ENCODE measurements at regions not wholly inside any gene's neighbourhood (a gene's known extent, or its start where the extent isn't known, plus 50 kb on each side); places are given as distances from the start of the nearest gene placed in this dataset.

DNA sequence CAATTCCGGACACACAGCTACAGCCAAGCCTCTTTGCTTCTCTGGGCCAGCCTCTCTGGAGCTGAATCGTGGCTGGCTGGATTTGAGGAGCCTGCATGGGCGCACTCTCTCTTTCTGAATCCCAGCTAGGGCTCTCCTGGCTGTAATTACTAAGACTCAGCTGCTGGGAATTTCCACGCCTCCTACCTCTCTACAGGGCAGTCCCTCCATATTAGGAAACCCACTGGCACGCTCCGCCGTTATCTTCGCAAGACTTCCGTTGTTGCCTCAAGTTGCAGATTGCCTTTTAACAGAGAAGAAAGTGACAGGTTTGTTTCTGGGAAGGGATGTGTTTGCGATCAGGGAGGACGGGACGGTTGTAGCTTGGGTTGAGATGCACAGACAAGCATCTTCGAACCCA lies 188.4 kb upstream of the NLRP1 start:
- H3K4me3 ChIP-seq (ENCODE audit: low read depth, low read length): no peak overlapping the region
- TF ChIP-seq, protein P1, sequence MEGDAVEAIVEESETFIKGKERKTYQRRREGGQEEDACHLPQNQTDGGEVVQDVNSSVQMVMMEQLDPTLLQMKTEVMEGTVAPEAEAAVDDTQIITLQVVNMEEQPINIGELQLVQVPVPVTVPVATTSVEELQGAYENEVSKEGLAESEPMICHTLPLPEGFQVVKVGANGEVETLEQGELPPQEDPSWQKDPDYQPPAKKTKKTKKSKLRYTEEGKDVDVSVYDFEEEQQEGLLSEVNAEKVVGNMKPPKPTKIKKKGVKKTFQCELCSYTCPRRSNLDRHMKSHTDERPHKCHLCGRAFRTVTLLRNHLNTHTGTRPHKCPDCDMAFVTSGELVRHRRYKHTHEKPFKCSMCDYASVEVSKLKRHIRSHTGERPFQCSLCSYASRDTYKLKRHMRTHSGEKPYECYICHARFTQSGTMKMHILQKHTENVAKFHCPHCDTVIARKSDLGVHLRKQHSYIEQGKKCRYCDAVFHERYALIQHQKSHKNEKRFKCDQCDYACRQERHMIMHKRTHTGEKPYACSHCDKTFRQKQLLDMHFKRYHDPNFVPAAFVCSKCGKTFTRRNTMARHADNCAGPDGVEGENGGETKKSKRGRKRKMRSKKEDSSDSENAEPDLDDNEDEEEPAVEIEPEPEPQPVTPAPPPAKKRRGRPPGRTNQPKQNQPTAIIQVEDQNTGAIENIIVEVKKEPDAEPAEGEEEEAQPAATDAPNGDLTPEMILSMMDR (IDR thresholded peaks at IDR 0.05; ENCODE audit: low read depth, low read length): no peak

DNA sequence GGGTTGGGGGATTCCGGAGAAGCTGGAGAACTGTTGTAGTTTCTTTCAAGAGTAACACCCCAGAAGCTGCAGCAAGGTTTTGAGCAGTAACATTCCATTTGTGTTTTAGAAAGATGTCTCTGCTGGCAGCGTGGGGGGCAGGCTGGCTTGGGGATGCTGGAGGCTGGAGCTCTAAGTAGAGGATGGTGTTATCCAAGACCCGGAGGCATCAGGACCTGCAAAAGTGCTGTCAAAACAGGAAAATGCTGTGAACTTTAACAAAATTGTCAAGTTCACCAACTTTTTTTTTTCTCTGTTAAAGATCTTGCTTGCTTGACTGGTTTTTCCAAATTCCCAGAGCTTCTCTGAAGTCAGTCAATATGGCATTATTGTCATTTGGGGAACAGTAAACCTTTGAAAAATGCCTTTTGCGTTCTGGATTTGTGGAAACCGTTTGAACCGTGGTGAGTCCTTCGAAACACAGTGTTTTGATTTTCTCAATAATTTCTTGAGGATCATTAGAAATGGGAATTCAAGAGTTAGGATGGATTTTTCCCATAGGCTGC lies 189.6 kb upstream of the NLRP1 start:
- H3K4me3 ChIP-seq (ENCODE audit: low read depth, low read length): no peak overlapping the region
- TF ChIP-seq, protein P1 (IDR thresholded peaks at IDR 0.05; ENCODE audit: low read depth, low read length): no peak

DNA sequence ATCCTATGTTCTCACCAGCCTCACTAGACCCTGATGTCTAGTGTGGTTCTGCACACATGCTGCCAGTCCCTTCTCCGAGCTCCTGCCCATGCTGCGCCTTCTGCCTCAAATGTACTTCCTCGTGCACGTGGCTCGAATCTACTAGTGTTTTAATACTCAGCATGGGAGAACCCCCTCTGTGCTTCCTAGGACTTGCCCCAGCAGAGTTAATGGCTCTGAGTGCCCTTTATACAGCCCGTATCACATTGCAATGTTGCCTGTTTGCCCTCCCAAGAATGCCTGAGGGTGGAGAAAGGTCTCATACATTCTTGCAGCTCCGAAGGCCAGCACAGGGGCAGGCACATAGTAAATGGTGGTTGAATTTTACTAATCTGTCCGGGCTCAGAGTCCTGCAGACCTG lies 190.8 kb upstream of the NLRP1 start:
- TF ChIP-seq, protein P1 (IDR thresholded peaks at IDR 0.05; ENCODE audit: low read depth, low read length): no peak

DNA sequence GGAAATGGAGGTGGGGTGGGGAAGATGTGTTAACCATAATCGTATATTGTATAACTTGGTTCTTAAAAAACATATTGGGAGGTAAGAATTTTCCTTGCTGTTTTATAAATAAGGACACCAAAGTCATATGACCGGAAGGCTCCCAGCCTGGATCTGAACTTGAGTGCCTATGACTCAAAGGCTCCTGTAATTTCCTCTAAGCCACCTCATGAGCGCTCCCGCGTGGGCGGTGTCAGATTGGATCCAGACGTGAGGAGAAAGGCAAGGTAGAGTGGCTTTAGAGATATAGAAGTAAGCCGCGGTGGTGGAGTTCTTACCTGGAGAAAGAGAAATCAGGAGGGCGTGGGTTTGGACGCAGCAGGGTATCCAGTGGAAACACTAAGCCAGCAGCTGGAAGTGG lies 196.2 kb upstream of the NLRP1 start:
- H3K4me3 ChIP-seq (ENCODE audit: low read depth, low read length): no peak overlapping the region
- TF ChIP-seq, protein P1 (IDR thresholded peaks at IDR 0.05; ENCODE audit: low read depth, low read length): no peak

More for the DNA sequence above, 190.8 kb upstream of the NLRP1 start:
- H3K4me3 ChIP-seq (ENCODE audit: low read depth, low read length): no peak overlapping the region

DNA sequence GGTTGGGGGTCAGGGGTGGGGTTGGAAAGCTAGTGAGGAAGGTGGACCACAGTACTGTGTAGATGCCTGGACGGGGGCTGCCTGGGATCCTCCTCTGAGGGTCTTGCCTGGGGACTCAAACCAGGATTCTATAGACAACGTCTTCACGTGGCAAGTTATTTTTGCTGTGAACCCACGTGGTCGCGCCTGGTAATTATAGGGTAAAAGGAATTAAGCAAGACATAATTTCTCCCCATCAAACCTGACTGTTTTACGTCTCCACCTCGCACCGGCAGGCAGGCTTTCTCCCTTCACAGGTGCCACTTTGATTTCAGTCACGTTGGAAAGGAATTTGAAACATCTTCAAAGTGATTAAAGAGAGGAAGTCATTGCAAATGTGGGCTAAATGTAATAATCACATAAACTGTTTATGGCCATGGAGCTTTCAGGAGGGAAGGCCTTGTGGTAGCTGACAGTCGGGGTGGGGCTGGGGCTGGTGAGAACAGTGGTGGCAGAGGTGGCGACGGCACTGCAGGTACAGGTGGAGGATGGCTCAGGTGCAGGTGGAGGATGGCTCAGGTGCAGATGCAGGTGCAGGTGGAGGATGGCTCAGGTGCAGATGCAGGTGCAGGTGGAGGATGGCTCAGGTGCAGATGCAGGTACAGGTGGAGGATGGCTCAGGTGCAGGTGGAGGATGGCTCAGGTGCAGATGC lies 197.1 kb upstream of the NLRP1 start:
- no peak overlapping the region for H3K4me3 ChIP-seq (ENCODE audit: low read depth, low read length)
- TF ChIP-seq, protein P1 (IDR thresholded peaks at IDR 0.05; ENCODE audit: low read depth, low read length): no peak

DNA sequence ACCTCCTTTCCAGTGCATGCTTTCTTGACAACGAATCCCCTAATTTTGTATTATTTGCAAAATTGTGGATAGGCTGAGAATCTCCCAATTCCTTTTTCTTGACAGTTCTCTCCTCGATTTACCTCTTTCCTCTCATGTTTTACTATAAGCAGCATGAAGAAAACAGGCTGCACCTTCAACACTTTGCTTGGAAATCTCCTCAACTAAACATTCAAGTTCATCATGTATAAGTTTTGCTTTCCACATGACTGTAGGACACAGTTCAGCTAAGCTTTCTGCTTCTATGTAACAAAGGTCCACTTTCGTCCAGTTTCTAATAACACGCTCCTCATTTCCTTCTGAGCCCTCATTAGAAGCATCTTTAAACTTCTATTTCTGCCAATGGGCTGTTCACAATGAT lies 199.0 kb upstream of the NLRP1 start:
- TF ChIP-seq, protein P1 (IDR thresholded peaks at IDR 0.05; ENCODE audit: low read depth, low read length): no peak
- H3K4me3 ChIP-seq (ENCODE audit: low read depth, low read length): no peak overlapping the region

DNA sequence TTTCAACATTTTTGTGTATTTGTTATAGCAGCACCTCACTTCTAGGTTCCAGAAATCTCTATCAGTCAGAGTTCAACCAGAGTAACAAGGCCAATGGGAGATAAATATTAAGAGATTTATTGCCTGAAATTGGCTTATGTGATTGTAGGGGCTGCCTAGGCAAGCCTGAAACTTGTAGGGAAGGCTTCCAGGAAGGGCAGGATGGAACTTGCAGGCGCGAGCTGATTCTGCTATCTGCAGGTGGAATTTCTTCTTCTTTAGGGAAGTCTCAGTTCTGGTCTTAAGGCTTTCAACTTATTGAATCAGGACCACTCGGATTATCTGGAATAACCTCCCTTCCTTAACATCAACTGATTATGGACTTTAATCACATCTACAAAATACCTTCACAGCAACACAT lies 199.5 kb upstream of the NLRP1 start:
- no peak overlapping the region for H3K4me3 ChIP-seq (ENCODE audit: low read depth, low read length)
- TF ChIP-seq, protein P1 (IDR thresholded peaks at IDR 0.05; ENCODE audit: low read depth, low read length): no peak

Data from WI38 (cell line).